HFFc6 (cell line): ENCODE measurements at regions not wholly inside any gene's neighbourhood (a gene's known extent, or its start where the extent isn't known, plus 50 kb on each side); places are given as distances from the start of the nearest gene placed in this dataset.

Source experiments
- DNase-seq: peaks from one replicate; pipeline ENCODE4 v3.0.0-alpha.2; 2018
- H3K27ac Mint-ChIP-seq: 2 replicates; pipeline ENCODE4 v1.8.0; 2020; ENCODE audit warnings: mild to moderate bottlenecking, mixed read lengths
- H3K27me3 Mint-ChIP-seq: 2 replicates; pipeline ENCODE4 v1.8.0; 2021; ENCODE audit warnings: mild to moderate bottlenecking, moderate library complexity, mixed read lengths; ENCODE audit not compliant: insufficient read depth
- H3K36me3 Mint-ChIP-seq: 2 replicates; pipeline ENCODE4 v1.8.0; 2021; ENCODE audit warnings: low read depth, mixed read lengths
- H3K4me1 Mint-ChIP-seq: 2 replicates; pipeline ENCODE4 v1.8.0; 2020; ENCODE audit warnings: low read depth, mixed read lengths
- H3K4me3 Mint-ChIP-seq: 2 replicates; pipeline ENCODE4 v1.8.0; 2020; ENCODE audit warnings: mild to moderate bottlenecking, moderate library complexity, mixed read lengths
- H3K9me3 Mint-ChIP-seq: 2 replicates; pipeline ENCODE4 v1.8.0; 2020; ENCODE audit warnings: mild to moderate bottlenecking, mixed read lengths
- CTCF ChIP-seq: fragments of 200-600 bp; sonication (generic); IDR thresholded peaks from 2 replicates; pipeline ENCODE4 v1.5.0; 2021; ENCODE audit warnings: antibody characterized with exemption, mild to moderate bottlenecking

- no peak overlapping the region for H3K27ac Mint-ChIP-seq
- H3K4me1 Mint-ChIP-seq = no peaks in the 10 kb centered on the region
- H3K27me3 Mint-ChIP-seq = peaks cover 13% of the 10 kb centered on the region
- no peak for TF ChIP-seq CTCF
- no peaks in the 10 kb centered on the region for H3K36me3 Mint-ChIP-seq
- no peak overlapping the region for H3K4me3 Mint-ChIP-seq
- no peak for DNase-seq
- H3K9me3 Mint-ChIP-seq = no peaks in the 10 kb centered on the region; the same call in 1 of the 2 replicates
Observed at GRCh38 chr7:36091874-36092176, 61.2 kb upstream of the EEPD1 start.

- Mint-ChIP-seq H3K27me3 (peaks cover 13% of the 10 kb centered on the region), H3K4me1 (no peaks in the 10 kb centered on the region), H3K36me3 (no peaks in the 10 kb centered on the region), H3K9me3 (no peaks in the 10 kb centered on the region; the same call in 1 of the 2 replicates), H3K27ac (no peak overlapping the region), H3K4me3 (no peak overlapping the region)
- DNase-seq = no peak
- TF ChIP-seq CTCF = no peak
Observed at GRCh38 chr7:36092221-36092771, 60.8 kb upstream of the EEPD1 start.

- TF ChIP-seq CTCF = no peak
- H3K9me3 Mint-ChIP-seq = no peaks in the 10 kb centered on the region
- H3K27ac Mint-ChIP-seq = no peak overlapping the region
- H3K27me3 Mint-ChIP-seq = peaks cover 3% of the 10 kb centered on the region
- H3K4me1 Mint-ChIP-seq = no peaks in the 10 kb centered on the region; the same call in 1 of the 2 replicates
- H3K36me3 Mint-ChIP-seq = no peaks in the 10 kb centered on the region
- H3K4me3 Mint-ChIP-seq = no peak overlapping the region
- no peak for DNase-seq
Observed at GRCh38 chr7:36096460-36097095, 56.5 kb upstream of the EEPD1 start.

GRCh38 chr7:36098096-36098495, 55.0 kb upstream of the EEPD1 start:
- Mint-ChIP-seq H3K27me3 (peaks cover 3% of the 10 kb centered on the region), H3K36me3 (no peaks in the 10 kb centered on the region), H3K9me3 (no peaks in the 10 kb centered on the region), H3K4me1 (no peaks in the 10 kb centered on the region; the same call in 1 of the 2 replicates), H3K4me3 (no peak overlapping the region), H3K27ac (no peak overlapping the region)
- no peak for TF ChIP-seq CTCF
- no peak for DNase-seq

GRCh38 chr7:36100226-36100625, 52.8 kb upstream of the EEPD1 start:
- no peak overlapping the region for H3K27ac Mint-ChIP-seq
- H3K27me3 Mint-ChIP-seq = no peaks in the 10 kb centered on the region; the same call in none of the 2 replicates
- no peak for TF ChIP-seq CTCF
- H3K9me3 Mint-ChIP-seq = no peaks in the 10 kb centered on the region
- H3K4me3 Mint-ChIP-seq = no peak overlapping the region
- DNase-seq = no peak
- no peaks in the 10 kb centered on the region for H3K36me3 Mint-ChIP-seq
- H3K4me1 Mint-ChIP-seq = no peaks in the 10 kb centered on the region; the same call in 1 of the 2 replicates
